ENCODE measurements at regions not wholly inside any gene's neighbourhood (a gene's known extent, or its start where the extent isn't known, plus 50 kb on each side); places are given as distances from the start of the nearest gene placed in this dataset.

GRCh38 chrX:4129626-4130025, 416.2 kb upstream of the PRKX start:
- TF ChIP-seq CTCF (IDR thresholded peaks at IDR 0.05), result no peak
- Histone ChIP-seq H3K36me3 (no peaks in the 10 kb centered on the region), H3K27me3 (no peaks in the 10 kb centered on the region), H3K27ac (no peak overlapping the region), H3K4me1 (no peaks in the 10 kb centered on the region), H3K4me3 (no peak overlapping the region), H3K9me3 (peaks cover 0 to 4% (median 0%) of the 10 kb centered on the region in 3 donors)
- intact Hi-C loops (cut with DNase I; ENCODE audit: low total_unique reads), result no loop called here
- DNase-seq, result no peak

- Histone ChIP-seq H3K27me3 (no peaks in the 10 kb centered on the region), H3K36me3 (no peaks in the 10 kb centered on the region), H3K4me3 (no peak overlapping the region), H3K27ac (no peak overlapping the region), H3K9me3 (no peaks in the 10 kb centered on the region), H3K4me1 (no peaks in the 10 kb centered on the region)
- intact Hi-C loops (cut with DNase I; ENCODE audit: low total_unique reads), result no loop called here
- no peak for DNase-seq
- TF ChIP-seq CTCF (IDR thresholded peaks at IDR 0.05), result no peak
Measured at GRCh38 chrX:4118666-4119530, 405.4 kb upstream of the PRKX start.

- no peak for DNase-seq
- no peaks in the 10 kb centered on the region for H3K36me3 ChIP-seq
- no peaks in the 10 kb centered on the region for H3K9me3 ChIP-seq
- no peaks in the 10 kb centered on the region for H3K27me3 ChIP-seq
- H3K27ac ChIP-seq, result no peak overlapping the region
- intact Hi-C loops (cut with DNase I; ENCODE audit: low total_unique reads), result no loop called here
- H3K4me1 ChIP-seq, result no peaks in the 10 kb centered on the region
- H3K4me3 ChIP-seq, result no peak overlapping the region
- no peak for TF ChIP-seq CTCF (IDR thresholded peaks at IDR 0.05)
Measured at GRCh38 chrX:4110964-4111363, 397.5 kb upstream of the PRKX start.

GRCh38 chrX:4094926-4095325, 381.5 kb upstream of the PRKX start:
- Histone ChIP-seq H3K27ac (no peak overlapping the region), H3K9me3 (no peaks in the 10 kb centered on the region), H3K4me1 (no peaks in the 10 kb centered on the region), H3K36me3 (no peaks in the 10 kb centered on the region), H3K27me3 (no peaks in the 10 kb centered on the region), H3K4me3 (no peak overlapping the region)
- DNase-seq, result no peak
- no peak for TF ChIP-seq CTCF (IDR thresholded peaks at IDR 0.05)
- intact Hi-C loops (cut with DNase I; ENCODE audit: low total_unique reads), result no loop called here

GRCh38 chrX:4091046-4091760, 377.8 kb upstream of the PRKX start:
- no peak for DNase-seq
- no peak overlapping the region for H3K27ac ChIP-seq
- no peak overlapping the region for H3K4me3 ChIP-seq
- no peaks in the 10 kb centered on the region for H3K36me3 ChIP-seq
- TF ChIP-seq CTCF (IDR thresholded peaks at IDR 0.05), result no peak
- no peaks in the 10 kb centered on the region for H3K27me3 ChIP-seq
- no peaks in the 10 kb centered on the region for H3K9me3 ChIP-seq
- H3K4me1 ChIP-seq, result no peaks in the 10 kb centered on the region
- intact Hi-C loops (cut with DNase I; ENCODE audit: low total_unique reads), result no loop called here

Measured in tibial artery (tissue), 4 donors.